ENCODE measurements at regions not wholly inside any gene's neighbourhood (a gene's known extent, or its start where the extent isn't known, plus 50 kb on each side); places are given as distances from the start of the nearest gene placed in this dataset.

GRCh38 chr18:61057443-61057842 lies 275.8 kb upstream of the CDH20 start:
- Mint-ChIP-seq H3K4me3 (no peak overlapping the region), H3K27ac (no peak overlapping the region), H3K27me3 (ENCODE audit: low read depth in 3 of 3) (no peaks in the 10 kb centered on the region), H3K4me1 (no peaks in the 10 kb centered on the region), H3K9me3 (peaks cover 1 to 7% (median 2%) of the 10 kb centered on the region in 7 donors), H3K36me3 (no peaks in the 10 kb centered on the region)
- Histone ChIP-seq H3K27me3 (ENCODE audit: control insufficient read depth in 2 of 2, insufficient read depth in 2 of 2, low read length in 2 of 2) (no peaks in the 10 kb centered on the region), H3K36me3 (replicated peaks in 1 of 2; ENCODE audit: control insufficient read depth in 1 of 2, insufficient read depth in 2 of 2, low read length in 2 of 2) (no peaks in the 10 kb centered on the region), H3K4me2 (replicated peaks; ENCODE audit: extremely low read depth, low read length, poor library complexity, severe bottlenecking) (no peak overlapping the region), H3K9ac (ENCODE audit: insufficient read depth, low read length, poor library complexity, severe bottlenecking) (no peak overlapping the region), H2AFZ (ENCODE audit: insufficient read depth, low read depth, low read length, poor library complexity, severe bottlenecking) (no peak overlapping the region), H4K20me1 (ENCODE audit: insufficient read depth, low read length) (no peaks in the 10 kb centered on the region), H3K79me2 (ENCODE audit: insufficient read depth, low read length) (no peaks in the 10 kb centered on the region), H3K4me1 (ENCODE audit: control insufficient read depth in 1 of 2, insufficient read depth in 2 of 2, low read length in 2 of 2) (no peaks in the 10 kb centered on the region), H3K27ac (ENCODE audit: low read depth in 1 of 2, low read length in 2 of 2) (no peak overlapping the region), H3K9me3 (replicated peaks in 1 of 2; ENCODE audit: control insufficient read depth in 1 of 2, insufficient read depth in 1 of 2, low read length in 2 of 2) (no peaks in the 10 kb centered on the region), H3K4me3 (replicated peaks in 1 of 3; ENCODE audit: low read depth in 2 of 3, low read length in 3 of 3) (no peak overlapping the region)
- no peak for DNase-seq
- WGBS (ENCODE audit: insufficient coverage): no CpG with 5 or more reads among the region's 2 CpGs
- intact Hi-C loops (cut with micrococcal nuclease): no loop called here
- TF ChIP-seq, protein P1, sequence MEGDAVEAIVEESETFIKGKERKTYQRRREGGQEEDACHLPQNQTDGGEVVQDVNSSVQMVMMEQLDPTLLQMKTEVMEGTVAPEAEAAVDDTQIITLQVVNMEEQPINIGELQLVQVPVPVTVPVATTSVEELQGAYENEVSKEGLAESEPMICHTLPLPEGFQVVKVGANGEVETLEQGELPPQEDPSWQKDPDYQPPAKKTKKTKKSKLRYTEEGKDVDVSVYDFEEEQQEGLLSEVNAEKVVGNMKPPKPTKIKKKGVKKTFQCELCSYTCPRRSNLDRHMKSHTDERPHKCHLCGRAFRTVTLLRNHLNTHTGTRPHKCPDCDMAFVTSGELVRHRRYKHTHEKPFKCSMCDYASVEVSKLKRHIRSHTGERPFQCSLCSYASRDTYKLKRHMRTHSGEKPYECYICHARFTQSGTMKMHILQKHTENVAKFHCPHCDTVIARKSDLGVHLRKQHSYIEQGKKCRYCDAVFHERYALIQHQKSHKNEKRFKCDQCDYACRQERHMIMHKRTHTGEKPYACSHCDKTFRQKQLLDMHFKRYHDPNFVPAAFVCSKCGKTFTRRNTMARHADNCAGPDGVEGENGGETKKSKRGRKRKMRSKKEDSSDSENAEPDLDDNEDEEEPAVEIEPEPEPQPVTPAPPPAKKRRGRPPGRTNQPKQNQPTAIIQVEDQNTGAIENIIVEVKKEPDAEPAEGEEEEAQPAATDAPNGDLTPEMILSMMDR (IDR thresholded peaks at IDR 0.05): no peak

- no peak overlapping the region for H3K27ac Mint-ChIP-seq
- no peak overlapping the region for H2AFZ ChIP-seq (ENCODE audit: insufficient read depth, low read depth, low read length, poor library complexity, severe bottlenecking)
- H3K36me3 ChIP-seq (replicated peaks in 1 of 2; ENCODE audit: control insufficient read depth in 1 of 2, insufficient read depth in 2 of 2, low read length in 2 of 2): no peaks in the 10 kb centered on the region
- no peak overlapping the region for H3K9ac ChIP-seq (ENCODE audit: insufficient read depth, low read length, poor library complexity, severe bottlenecking)
- intact Hi-C loops (cut with micrococcal nuclease): no loop called here
- H3K79me2 ChIP-seq (ENCODE audit: insufficient read depth, low read length): no peaks in the 10 kb centered on the region
- no peaks in the 10 kb centered on the region for H3K36me3 Mint-ChIP-seq
- H3K4me3 ChIP-seq (replicated peaks in 1 of 3; ENCODE audit: low read depth in 2 of 3, low read length in 3 of 3): no peak overlapping the region
- no peaks in the 10 kb centered on the region for H3K4me1 Mint-ChIP-seq
- no peak overlapping the region for H3K4me2 ChIP-seq (replicated peaks; ENCODE audit: extremely low read depth, low read length, poor library complexity, severe bottlenecking)
- no peaks in the 10 kb centered on the region for H3K27me3 Mint-ChIP-seq (ENCODE audit: low read depth in 3 of 3)
- DNase-seq: no peak
- peaks cover 0 to 3% (median 0%) of the 10 kb centered on the region in 7 donors for H3K9me3 Mint-ChIP-seq
- H3K4me3 Mint-ChIP-seq: no peak overlapping the region
- H3K27ac ChIP-seq (ENCODE audit: low read depth in 1 of 2, low read length in 2 of 2): no peak overlapping the region
- H4K20me1 ChIP-seq (ENCODE audit: insufficient read depth, low read length): no peaks in the 10 kb centered on the region
- WGBS (ENCODE audit: insufficient coverage): no CpG with 5 or more reads among the region's 2 CpGs
- TF ChIP-seq, protein P1 (IDR thresholded peaks at IDR 0.05): no peak
- H3K27me3 ChIP-seq (ENCODE audit: control insufficient read depth in 2 of 2, insufficient read depth in 2 of 2, low read length in 2 of 2): no peaks in the 10 kb centered on the region
- H3K4me1 ChIP-seq (ENCODE audit: control insufficient read depth in 1 of 2, insufficient read depth in 2 of 2, low read length in 2 of 2): no peaks in the 10 kb centered on the region
- H3K9me3 ChIP-seq (replicated peaks in 1 of 2; ENCODE audit: control insufficient read depth in 1 of 2, insufficient read depth in 1 of 2, low read length in 2 of 2): no peaks in the 10 kb centered on the region
Observed at GRCh38 chr18:61062258-61062657, 271.0 kb upstream of the CDH20 start.
